Naive thymus-derived CD8-positive, alpha-beta T cell (primary cell): ENCODE measurements at regions not wholly inside any gene's neighbourhood (a gene's known extent, or its start where the extent isn't known, plus 50 kb on each side); places are given as distances from the start of the nearest gene placed in this dataset.

ENCODE experiments used
- ATAC-seq, 2 donors: fragments of 150-1000 bp; cut with Tn5 transposase in 1 of 2; sonication (Bioruptor Pico), chemical (Tn5 transposase) in 1 of 2; 1 replicate in 1 of 2; 2 replicates in 1 of 2; pipeline ENCODE4 v1.10.0; 2021; ENCODE audit warnings: mild to moderate bottlenecking in 2 of 2, moderate library complexity in 2 of 2
- POLR2A ChIA-PET: fragments of 350-600 bp; sonication (Branson Sonifier 250); formaldehyde crosslinking; loops from one replicate; lab custom pipeline; 2021; ENCODE audit warnings: antibody characterized with exemption; lab: Charles Lee
- DNase-seq, 10 donors: peaks; one replicate each; pipeline versions ENCODE4 v3.0.0 to v3.0.0-alpha.2; 2020 to 2022
- H3K27ac Mint-ChIP-seq, 10 donors: one replicate each; pipeline ENCODE4 v1.8.0; 2020 to 2022; ENCODE audit warnings: mild to moderate bottlenecking in 10 of 10, mixed read lengths in 10 of 10, moderate library complexity in 4 of 10, inconsistent platforms in 1 of 10
- H3K27me3 Mint-ChIP-seq, 5 donors: one replicate each; pipeline ENCODE4 v1.8.0; 2021 to 2022; ENCODE audit warnings: mixed read lengths in 5 of 5
- H3K36me3 Mint-ChIP-seq, 3 donors: one replicate each; pipeline ENCODE4 v1.8.0; 2020 to 2022; ENCODE audit warnings: mixed read lengths in 3 of 3, mild to moderate bottlenecking in 2 of 3, inconsistent platforms in 1 of 3
- H3K4me1 Mint-ChIP-seq, 4 donors: one replicate each; pipeline ENCODE4 v1.8.0; 2021 to 2022; ENCODE audit warnings: mixed read lengths in 4 of 4
- H3K4me3 Mint-ChIP-seq, 10 donors: one replicate each; pipeline ENCODE4 v1.8.0; 2020 to 2022; ENCODE audit warnings: mild to moderate bottlenecking in 10 of 10, mixed read lengths in 10 of 10, moderate library complexity in 6 of 10, inconsistent platforms in 1 of 10
- H3K9me3 Mint-ChIP-seq, 9 donors: one replicate each; pipeline ENCODE4 v1.8.0; 2020 to 2022; ENCODE audit warnings: mixed read lengths in 9 of 9, mild to moderate bottlenecking in 3 of 9, inconsistent platforms in 1 of 9, moderate library complexity in 1 of 9

GRCh38 chr7:67398916-67399315, 402.3 kb downstream of the TYW1 start:
- H3K4me1 Mint-ChIP-seq: no peaks in the 10 kb centered on the region

DNA sequence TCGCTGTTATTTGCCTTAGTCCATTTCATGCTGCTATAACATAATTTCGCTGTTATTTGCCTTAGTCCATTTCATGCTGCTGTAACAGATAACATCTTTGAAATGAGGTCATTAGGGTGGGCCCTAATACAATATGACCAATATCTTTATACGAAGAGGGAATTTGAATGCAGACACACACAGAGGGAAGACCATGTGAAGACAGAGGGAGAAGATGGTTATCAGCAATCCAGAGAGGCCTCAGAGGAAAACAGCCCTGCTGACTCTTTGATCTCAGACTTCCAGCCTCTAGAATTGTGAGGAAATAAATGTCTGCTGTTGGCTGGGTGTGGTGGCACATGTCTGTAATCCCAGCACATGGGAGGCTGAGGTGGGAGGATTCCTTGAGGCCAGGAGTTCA, 404.9 kb downstream of the TYW1 start:
- H3K4me1 Mint-ChIP-seq: no peaks in the 10 kb centered on the region
- H3K9me3 Mint-ChIP-seq: peaks cover 0 to 44% (median 21%) of the 10 kb centered on the region in 9 donors
- peaks cover 0 to 12% (median 4%) of the 10 kb centered on the region in 5 donors for H3K27me3 Mint-ChIP-seq
- peaks cover 0 to 15% (median 2%) of the 10 kb centered on the region in 3 donors for H3K36me3 Mint-ChIP-seq
- POLR2A ChIA-PET: no interaction called here
- DNase-seq (no peak), ATAC-seq (no peak)
- no peak overlapping the region for H3K27ac Mint-ChIP-seq
- H3K4me3 Mint-ChIP-seq: no peak overlapping the region

More at GRCh38 chr7:67398916-67399315, 402.3 kb downstream of the TYW1 start:
- ATAC-seq (no peak), DNase-seq (no peak)
- POLR2A ChIA-PET: no interaction called here
- Mint-ChIP-seq H3K27ac (no peak overlapping the region), H3K4me3 (no peak overlapping the region), H3K9me3 (peaks cover 0 to 37% (median 19%) of the 10 kb centered on the region in 9 donors), H3K36me3 (peaks cover 0 to 9% (median 2%) of the 10 kb centered on the region in 3 donors), H3K27me3 (peaks cover 0 to 4% (median 0%) of the 10 kb centered on the region in 5 donors)

GRCh38 chr7:67402280-67402679, 405.6 kb downstream of the TYW1 start:
- H3K4me3 Mint-ChIP-seq: no peak overlapping the region
- H3K4me1 Mint-ChIP-seq: no peaks in the 10 kb centered on the region
- DNase-seq (no peak), ATAC-seq (no peak)
- H3K36me3 Mint-ChIP-seq: peaks cover 0 to 12% (median 2%) of the 10 kb centered on the region in 3 donors
- H3K27me3 Mint-ChIP-seq: peaks cover 0 to 12% (median 2%) of the 10 kb centered on the region in 5 donors
- H3K27ac Mint-ChIP-seq: no peak overlapping the region
- peaks cover 0 to 41% (median 19%) of the 10 kb centered on the region in 9 donors for H3K9me3 Mint-ChIP-seq
- POLR2A ChIA-PET: no interaction called here

GRCh38 chr7:67406976-67407375, 410.3 kb downstream of the TYW1 start:
- DNase-seq: no peak
- Mint-ChIP-seq H3K9me3 (peaks cover 0 to 18% (median 13%) of the 10 kb centered on the region in 9 donors), H3K4me3 (no peak overlapping the region), H3K36me3 (peaks cover 0 to 9% (median 0%) of the 10 kb centered on the region in 3 donors), H3K27me3 (peaks cover 0 to 12% (median 6%) of the 10 kb centered on the region in 5 donors), H3K4me1 (no peaks in the 10 kb centered on the region), H3K27ac (no peak overlapping the region)
- no peak for ATAC-seq
- POLR2A ChIA-PET: no interaction called here

DNA sequence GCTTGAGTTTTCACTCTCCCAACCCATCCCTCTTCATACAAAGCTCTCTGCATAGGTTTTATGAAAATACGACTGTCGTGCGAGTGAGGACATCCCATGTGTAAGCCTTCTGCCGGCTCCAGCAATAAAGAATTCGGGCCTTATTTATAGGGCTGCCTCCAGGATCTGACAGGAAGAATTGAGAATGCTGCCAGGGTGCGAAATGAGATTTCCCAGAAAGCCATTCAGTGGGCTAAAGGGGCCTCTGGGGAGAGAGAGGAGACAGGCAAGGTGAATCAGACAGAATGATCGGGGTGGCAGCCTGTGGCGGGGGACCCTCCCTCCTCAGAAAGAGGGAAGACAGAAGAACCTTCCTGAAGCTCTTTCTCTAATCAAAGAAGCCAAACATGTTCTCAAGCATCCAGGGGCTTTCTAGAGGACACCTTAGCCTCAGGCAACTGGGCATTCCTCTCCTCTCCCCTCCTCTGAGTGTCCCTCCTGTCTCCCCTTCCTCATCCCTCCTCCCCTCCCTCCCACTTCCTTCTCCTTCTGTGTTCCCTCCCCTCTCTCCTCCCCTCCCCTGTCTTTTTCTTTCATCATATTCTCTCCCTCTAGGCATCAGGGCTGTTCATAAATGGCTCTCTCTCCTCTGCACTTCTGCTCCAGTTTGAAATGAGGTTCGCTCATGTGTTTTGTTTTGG, 410.9 kb downstream of the TYW1 start:
- peaks cover 0 to 12% (median 6%) of the 10 kb centered on the region in 5 donors for H3K27me3 Mint-ChIP-seq
- no peak overlapping the region for H3K4me3 Mint-ChIP-seq
- ATAC-seq (no peak), DNase-seq (no peak)
- no peaks in the 10 kb centered on the region for H3K4me1 Mint-ChIP-seq
- H3K27ac Mint-ChIP-seq: no peak overlapping the region
- peaks cover 0 to 18% (median 13%) of the 10 kb centered on the region in 9 donors for H3K9me3 Mint-ChIP-seq
- POLR2A ChIA-PET: no interaction called here
- peaks cover 0 to 9% (median 0%) of the 10 kb centered on the region in 3 donors for H3K36me3 Mint-ChIP-seq

DNA sequence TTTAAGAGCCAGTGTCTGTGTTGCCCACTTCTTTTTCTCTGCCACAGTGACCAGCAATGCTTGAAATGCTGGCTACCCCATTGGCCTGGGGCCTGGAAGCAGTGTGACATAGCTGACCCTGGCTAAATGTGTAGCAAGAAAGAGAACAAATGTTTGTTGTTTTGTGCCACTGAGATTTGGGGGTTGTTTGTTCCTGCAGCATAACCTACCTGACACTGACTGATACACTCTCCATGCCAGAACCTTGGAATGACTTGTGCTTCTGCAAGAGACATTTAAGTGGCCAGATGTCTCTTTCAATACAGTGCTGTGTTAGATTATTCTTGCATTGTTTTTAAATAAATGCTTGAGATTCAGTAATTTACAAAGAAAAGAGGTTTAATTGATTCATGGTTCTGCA, 411.5 kb downstream of the TYW1 start:
- POLR2A ChIA-PET: no interaction called here
- ATAC-seq: no peak
- peaks cover 1 to 17% (median 6%) of the 10 kb centered on the region in 5 donors for H3K27me3 Mint-ChIP-seq
- peaks cover 0 to 23% (median 10%) of the 10 kb centered on the region in 9 donors for H3K9me3 Mint-ChIP-seq
- no peak overlapping the region for H3K27ac Mint-ChIP-seq
- H3K36me3 Mint-ChIP-seq: peaks cover 0 to 9% (median 0%) of the 10 kb centered on the region in 3 donors
- H3K4me3 Mint-ChIP-seq: no peak overlapping the region
- H3K4me1 Mint-ChIP-seq: no peaks in the 10 kb centered on the region
- DNase-seq: no peak

- Mint-ChIP-seq H3K4me3 (no peak overlapping the region), H3K4me1 (no peaks in the 10 kb centered on the region), H3K36me3 (peaks cover 0 to 18% (median 0%) of the 10 kb centered on the region in 3 donors), H3K27ac (no peak overlapping the region), H3K27me3 (peaks cover 2 to 14% (median 5%) of the 10 kb centered on the region in 5 donors), H3K9me3 (peaks cover 2 to 57% (median 28%) of the 10 kb centered on the region in 9 donors)
- no peak for DNase-seq
- ATAC-seq: no peak
- POLR2A ChIA-PET: no interaction called here
These were observed 417.0 kb downstream of the TYW1 start for GRCh38 chr7:67413670-67414069.

GRCh38 chr7:67414858-67415257, 418.2 kb downstream of the TYW1 start:
- Mint-ChIP-seq H3K36me3 (peaks cover 0 to 18% (median 0%) of the 10 kb centered on the region in 3 donors), H3K9me3 (peaks cover 2 to 60% (median 26%) of the 10 kb centered on the region in 9 donors), H3K27ac (no peak overlapping the region), H3K4me3 (no peak overlapping the region), H3K4me1 (no peaks in the 10 kb centered on the region), H3K27me3 (peaks cover 0 to 20% (median 5%) of the 10 kb centered on the region in 5 donors)
- ATAC-seq (no peak), DNase-seq (no peak)
- POLR2A ChIA-PET: no interaction called here

DNA sequence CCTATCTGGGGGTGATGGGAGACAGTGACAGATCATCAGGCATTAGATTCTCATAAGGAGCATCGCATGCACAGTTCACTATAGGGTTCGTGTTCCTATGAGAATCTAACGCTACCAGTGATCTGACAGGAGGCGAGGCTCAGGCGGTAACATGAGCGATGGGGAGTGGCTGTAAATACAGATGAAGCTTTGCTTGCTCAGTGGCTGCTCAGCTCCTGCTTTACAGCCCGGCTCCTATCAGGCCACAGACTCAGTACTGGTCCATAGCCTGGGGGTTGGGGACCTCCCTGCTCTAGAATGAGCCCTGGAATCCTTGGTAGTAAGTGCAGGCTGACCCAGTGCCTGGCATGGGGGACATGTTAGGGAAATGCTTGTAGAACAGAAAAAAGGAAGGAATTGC, 426.0 kb downstream of the TYW1 start:
- POLR2A ChIA-PET: no interaction called here
- Mint-ChIP-seq H3K4me3 (no peak overlapping the region), H3K36me3 (no peaks in the 10 kb centered on the region), H3K9me3 (peaks cover 0 to 10% (median 2%) of the 10 kb centered on the region in 9 donors), H3K27ac (no peak overlapping the region), H3K27me3 (peaks cover 0 to 11% (median 0%) of the 10 kb centered on the region in 5 donors), H3K4me1 (no peaks in the 10 kb centered on the region)
- ATAC-seq: no peak
- no peak for DNase-seq

DNA sequence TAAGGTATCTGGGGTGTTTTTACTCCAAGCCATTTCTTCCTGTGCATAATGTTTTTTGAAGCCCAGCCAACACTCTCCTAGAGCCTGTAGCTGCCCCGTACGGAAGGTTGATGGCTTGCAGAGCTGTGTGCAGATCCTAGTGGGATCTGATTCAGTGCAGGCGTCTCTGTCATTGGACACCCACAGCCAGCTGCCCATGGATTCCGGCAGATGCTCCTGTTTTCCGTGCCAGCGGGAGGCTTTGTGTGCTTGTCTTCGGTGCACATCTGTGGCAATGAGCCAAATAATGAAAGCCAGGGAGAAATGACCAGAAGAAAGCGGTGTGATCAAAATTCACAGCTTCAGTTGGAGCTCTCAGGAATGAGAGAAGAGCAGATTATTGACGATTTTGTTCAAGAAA, 426.4 kb downstream of the TYW1 start:
- no peak for ATAC-seq
- Mint-ChIP-seq H3K27ac (no peak overlapping the region), H3K27me3 (peaks cover 0 to 11% (median 0%) of the 10 kb centered on the region in 5 donors), H3K4me3 (no peak overlapping the region), H3K36me3 (no peaks in the 10 kb centered on the region), H3K4me1 (no peaks in the 10 kb centered on the region), H3K9me3 (peaks cover 0 to 10% (median 2%) of the 10 kb centered on the region in 9 donors)
- POLR2A ChIA-PET: no interaction called here
- no peak for DNase-seq

DNA sequence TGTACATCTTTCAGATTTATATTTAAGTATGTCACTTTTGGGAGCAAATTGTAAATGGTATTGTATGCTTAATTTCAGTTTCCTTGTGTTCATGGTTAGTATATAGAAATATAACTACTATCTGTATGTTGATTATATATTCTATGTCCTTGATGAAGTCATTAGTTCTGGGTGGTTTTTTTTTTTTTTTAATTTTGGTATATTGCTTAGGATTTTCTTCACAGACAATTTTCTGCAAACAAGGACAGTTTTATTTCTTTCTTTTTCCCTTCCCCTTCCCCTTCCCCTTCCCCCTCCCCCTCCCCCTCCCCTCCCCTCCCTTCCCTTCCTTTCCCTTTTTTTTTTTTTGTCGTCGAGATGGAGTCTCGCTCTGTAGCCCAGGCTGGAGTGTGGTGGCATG, 430.0 kb downstream of the TYW1 start:
- Mint-ChIP-seq H3K4me3 (no peak overlapping the region), H3K36me3 (no peaks in the 10 kb centered on the region), H3K27ac (no peak overlapping the region), H3K9me3 (peaks cover 0 to 16% (median 4%) of the 10 kb centered on the region in 9 donors), H3K4me1 (no peaks in the 10 kb centered on the region), H3K27me3 (peaks cover 0 to 11% (median 9%) of the 10 kb centered on the region in 5 donors)
- no peak for DNase-seq
- POLR2A ChIA-PET: no interaction called here
- ATAC-seq: no peak

GRCh38 chr7:67429735-67430134, 433.1 kb downstream of the TYW1 start:
- POLR2A ChIA-PET: no interaction called here
- H3K27ac Mint-ChIP-seq: no peak overlapping the region
- peaks cover 0 to 9% (median 0%) of the 10 kb centered on the region in 3 donors for H3K36me3 Mint-ChIP-seq

DNA sequence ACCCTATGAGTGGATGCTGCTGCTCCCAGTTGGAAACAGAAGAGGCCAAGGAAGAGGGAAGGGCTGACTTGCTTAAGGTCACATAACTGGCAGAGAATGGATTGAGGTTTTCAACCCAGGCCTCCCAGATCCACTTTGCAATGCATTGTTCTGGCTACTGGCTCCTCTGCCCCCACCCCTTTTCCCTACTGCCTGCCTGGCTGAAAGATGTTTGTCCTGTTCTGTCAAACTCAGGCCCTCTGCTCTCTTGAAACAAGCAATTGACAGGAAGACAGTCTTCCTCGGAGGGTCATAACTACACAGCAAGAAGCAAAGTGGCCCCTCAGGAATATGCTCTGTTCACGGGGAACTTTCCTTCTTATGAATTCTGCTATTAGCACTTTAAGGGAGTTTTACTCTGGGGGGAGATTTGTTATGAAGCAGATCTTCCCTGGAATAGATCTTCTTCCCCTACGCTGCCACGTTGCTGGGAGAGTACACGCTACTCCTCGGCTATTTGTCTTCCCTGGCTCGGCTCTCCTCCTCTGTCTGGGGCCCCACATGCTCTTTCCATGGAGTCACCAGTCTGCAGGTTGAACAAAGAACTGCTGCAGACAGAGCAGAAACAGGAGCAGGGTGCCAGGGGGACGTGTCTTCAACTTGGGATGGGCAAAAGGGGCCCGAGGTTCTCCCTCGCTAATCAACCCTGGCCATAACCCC, 436.1 kb downstream of the TYW1 start:
- no peak for ATAC-seq
- Mint-ChIP-seq H3K4me3 (no peak overlapping the region), H3K9me3 (peaks cover 5 to 32% (median 19%) of the 10 kb centered on the region in 9 donors), H3K27ac (no peak overlapping the region), H3K36me3 (peaks cover 0 to 9% (median 0%) of the 10 kb centered on the region in 3 donors), H3K27me3 (peaks cover 0 to 15% (median 9%) of the 10 kb centered on the region in 5 donors), H3K4me1 (no peaks in the 10 kb centered on the region)
- POLR2A ChIA-PET: no interaction called here
- no peak for DNase-seq

More at GRCh38 chr7:67429735-67430134, 433.1 kb downstream of the TYW1 start:
- ATAC-seq: no peak
- no peaks in the 10 kb centered on the region for H3K4me1 Mint-ChIP-seq
- DNase-seq: no peak
- H3K9me3 Mint-ChIP-seq: peaks cover 7 to 27% (median 16%) of the 10 kb centered on the region in 9 donors
- peaks cover 0 to 14% (median 9%) of the 10 kb centered on the region in 5 donors for H3K27me3 Mint-ChIP-seq
- no peak overlapping the region for H3K4me3 Mint-ChIP-seq
